Peyer's patch (tissue), 4 donors: ENCODE measurements at regions not wholly inside any gene's neighbourhood (a gene's known extent, or its start where the extent isn't known, plus 50 kb on each side); places are given as distances from the start of the nearest gene placed in this dataset.

ENCODE experiments used
- POLR2A ChIP-seq, 2 donors: fragments of 450-650 bp; IDR thresholded peaks; one replicate each; pipeline ENCODE4 v1.5.1; 2017; ENCODE audit warnings: antibody characterized with exemption in 2 of 2, mild to moderate bottlenecking in 2 of 2, moderate library complexity in 2 of 2
- TF ChIP-seq, protein P1 (sequence below), 6 experiments: fragments of 450-650 bp in 4 of 6; fragments of 200-600 bp in 2 of 6; sonication (generic) in 1 of 6; IDR thresholded peaks; one replicate each; pipeline ENCODE4 v1.5.1; 2017 to 2019; ENCODE audit warnings: antibody characterized with exemption in 6 of 6, mild to moderate bottlenecking in 3 of 6, moderate library complexity in 1 of 6

DNA sequence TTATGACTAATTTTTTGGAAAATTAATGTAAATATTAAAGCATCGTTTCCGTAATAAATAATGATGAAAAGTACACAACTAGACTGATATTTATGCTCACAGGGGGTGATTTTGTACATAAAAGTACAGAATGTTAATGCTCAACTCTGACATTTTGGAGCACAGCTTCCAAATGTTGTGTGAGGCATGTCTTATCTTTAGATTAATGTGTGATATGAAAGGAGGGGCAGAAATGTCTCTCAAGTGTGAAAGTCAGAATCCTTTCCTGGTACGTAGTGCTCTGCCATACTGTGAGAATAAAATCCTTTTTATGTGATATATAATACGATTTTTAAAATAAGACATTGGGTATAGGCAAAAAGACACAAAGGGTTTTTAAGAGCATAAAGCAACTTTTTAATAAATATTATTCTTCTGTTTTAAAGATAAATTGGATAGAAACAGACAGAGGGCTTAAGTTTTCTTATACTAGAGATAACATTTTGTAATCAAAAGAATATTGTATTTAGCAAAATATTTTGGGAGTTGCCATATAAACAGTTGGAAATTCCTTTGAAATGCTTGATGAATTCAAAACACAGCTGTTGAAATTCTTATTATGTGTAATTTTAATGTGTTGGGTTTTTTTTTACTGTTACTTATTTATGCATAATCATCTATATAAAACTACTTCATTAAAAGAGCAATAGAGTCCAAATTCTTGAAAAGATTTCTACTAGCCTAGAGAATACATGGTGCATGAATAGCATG is 389.7 kb downstream of the RAP2B start:
- TF ChIP-seq, protein P1, sequence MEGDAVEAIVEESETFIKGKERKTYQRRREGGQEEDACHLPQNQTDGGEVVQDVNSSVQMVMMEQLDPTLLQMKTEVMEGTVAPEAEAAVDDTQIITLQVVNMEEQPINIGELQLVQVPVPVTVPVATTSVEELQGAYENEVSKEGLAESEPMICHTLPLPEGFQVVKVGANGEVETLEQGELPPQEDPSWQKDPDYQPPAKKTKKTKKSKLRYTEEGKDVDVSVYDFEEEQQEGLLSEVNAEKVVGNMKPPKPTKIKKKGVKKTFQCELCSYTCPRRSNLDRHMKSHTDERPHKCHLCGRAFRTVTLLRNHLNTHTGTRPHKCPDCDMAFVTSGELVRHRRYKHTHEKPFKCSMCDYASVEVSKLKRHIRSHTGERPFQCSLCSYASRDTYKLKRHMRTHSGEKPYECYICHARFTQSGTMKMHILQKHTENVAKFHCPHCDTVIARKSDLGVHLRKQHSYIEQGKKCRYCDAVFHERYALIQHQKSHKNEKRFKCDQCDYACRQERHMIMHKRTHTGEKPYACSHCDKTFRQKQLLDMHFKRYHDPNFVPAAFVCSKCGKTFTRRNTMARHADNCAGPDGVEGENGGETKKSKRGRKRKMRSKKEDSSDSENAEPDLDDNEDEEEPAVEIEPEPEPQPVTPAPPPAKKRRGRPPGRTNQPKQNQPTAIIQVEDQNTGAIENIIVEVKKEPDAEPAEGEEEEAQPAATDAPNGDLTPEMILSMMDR (IDR thresholded peaks at IDR 0.05) = no peak
- no peak for TF ChIP-seq POLR2A (IDR thresholded peaks at IDR 0.05)
